DND-41 (cell line): ENCODE measurements at regions not wholly inside any gene's neighbourhood (a gene's known extent, or its start where the extent isn't known, plus 50 kb on each side); places are given as distances from the start of the nearest gene placed in this dataset.

ENCODE experiments used
- EZH2 ChIP-seq: IDR thresholded peaks from 3 replicates; pipeline ENCODE4 v1.6.1; 2012; ENCODE audit warnings: borderline replicate concordance, low read depth, mild to moderate bottlenecking, moderate library complexity, low read length, inconsistent platforms; ENCODE audit not compliant: severe bottlenecking
- TF ChIP-seq, protein P1 (sequence below): IDR thresholded peaks from 2 replicates; pipeline ENCODE4 v1.5.1; 2012; ENCODE audit warnings: borderline replicate concordance, low read length, moderate library complexity, mild to moderate bottlenecking; ENCODE audit not compliant: poor library complexity, severe bottlenecking; ENCODE audit errors: extremely low read depth

DNA sequence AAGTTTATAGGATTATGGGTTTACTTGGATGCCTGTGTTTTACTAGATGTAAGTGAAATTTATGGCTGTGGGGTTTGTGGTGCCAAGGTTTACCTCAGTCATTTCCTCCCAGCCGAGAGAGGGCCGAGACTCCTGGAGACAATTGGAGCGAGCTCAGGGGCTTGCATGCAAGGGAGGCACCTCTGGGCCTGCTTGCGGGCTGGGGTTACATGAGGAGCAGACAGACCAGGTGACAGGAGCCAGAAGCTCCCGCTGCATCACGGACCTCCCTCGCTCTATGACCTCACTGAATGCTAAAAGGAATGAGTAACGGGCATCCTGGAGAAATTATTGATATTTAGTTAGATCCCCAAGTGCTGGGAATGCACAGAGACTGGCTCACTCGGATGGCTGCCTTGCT lies 275.2 kb upstream of the KIRREL3 start:
- TF ChIP-seq, protein P1, sequence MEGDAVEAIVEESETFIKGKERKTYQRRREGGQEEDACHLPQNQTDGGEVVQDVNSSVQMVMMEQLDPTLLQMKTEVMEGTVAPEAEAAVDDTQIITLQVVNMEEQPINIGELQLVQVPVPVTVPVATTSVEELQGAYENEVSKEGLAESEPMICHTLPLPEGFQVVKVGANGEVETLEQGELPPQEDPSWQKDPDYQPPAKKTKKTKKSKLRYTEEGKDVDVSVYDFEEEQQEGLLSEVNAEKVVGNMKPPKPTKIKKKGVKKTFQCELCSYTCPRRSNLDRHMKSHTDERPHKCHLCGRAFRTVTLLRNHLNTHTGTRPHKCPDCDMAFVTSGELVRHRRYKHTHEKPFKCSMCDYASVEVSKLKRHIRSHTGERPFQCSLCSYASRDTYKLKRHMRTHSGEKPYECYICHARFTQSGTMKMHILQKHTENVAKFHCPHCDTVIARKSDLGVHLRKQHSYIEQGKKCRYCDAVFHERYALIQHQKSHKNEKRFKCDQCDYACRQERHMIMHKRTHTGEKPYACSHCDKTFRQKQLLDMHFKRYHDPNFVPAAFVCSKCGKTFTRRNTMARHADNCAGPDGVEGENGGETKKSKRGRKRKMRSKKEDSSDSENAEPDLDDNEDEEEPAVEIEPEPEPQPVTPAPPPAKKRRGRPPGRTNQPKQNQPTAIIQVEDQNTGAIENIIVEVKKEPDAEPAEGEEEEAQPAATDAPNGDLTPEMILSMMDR, result no peak
- TF ChIP-seq EZH2, result no peak
